ENCODE measurements at regions not wholly inside any gene's neighbourhood (a gene's known extent, or its start where the extent isn't known, plus 50 kb on each side); places are given as distances from the start of the nearest gene placed in this dataset.

DNA sequence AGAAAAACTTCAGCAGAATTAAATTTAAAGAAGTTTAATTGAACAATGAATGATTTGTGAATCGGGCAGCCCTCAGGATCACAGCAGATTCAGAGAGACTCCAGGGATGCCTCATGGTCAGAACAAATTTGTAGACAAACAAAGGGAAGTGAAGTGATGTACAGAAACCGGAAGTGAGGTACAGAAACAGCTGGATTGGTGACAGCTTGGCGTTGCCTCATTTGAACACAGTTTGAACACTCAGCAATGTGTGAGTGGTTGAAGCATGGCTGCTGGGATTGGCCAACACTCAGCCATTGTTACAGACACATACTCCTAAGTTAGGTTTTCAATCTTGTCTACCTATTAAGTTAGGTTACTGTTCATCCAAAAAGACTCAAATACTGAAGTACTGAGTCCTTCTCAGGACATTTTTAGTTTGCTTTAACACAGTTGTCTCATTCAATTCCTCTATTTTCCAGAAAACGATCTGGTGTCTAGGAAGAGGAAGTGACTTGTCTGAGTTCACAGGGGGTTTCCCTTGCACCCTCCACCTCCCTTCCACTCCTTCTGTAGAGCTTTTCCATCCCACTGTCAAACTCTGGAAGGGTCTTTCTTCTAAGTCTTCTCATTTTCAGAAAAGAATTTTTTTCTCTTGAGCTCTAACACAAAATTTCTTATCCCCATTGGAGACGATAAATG is 137.9 kb downstream of the SLC4A3 start:
- WGBS, 2 donors, result 54 to 59% methylated on average over 5 of the region's 5 CpGs
- ATAC-seq (no peak), DNase-seq (no peak)
- TF ChIP-seq, protein P1, sequence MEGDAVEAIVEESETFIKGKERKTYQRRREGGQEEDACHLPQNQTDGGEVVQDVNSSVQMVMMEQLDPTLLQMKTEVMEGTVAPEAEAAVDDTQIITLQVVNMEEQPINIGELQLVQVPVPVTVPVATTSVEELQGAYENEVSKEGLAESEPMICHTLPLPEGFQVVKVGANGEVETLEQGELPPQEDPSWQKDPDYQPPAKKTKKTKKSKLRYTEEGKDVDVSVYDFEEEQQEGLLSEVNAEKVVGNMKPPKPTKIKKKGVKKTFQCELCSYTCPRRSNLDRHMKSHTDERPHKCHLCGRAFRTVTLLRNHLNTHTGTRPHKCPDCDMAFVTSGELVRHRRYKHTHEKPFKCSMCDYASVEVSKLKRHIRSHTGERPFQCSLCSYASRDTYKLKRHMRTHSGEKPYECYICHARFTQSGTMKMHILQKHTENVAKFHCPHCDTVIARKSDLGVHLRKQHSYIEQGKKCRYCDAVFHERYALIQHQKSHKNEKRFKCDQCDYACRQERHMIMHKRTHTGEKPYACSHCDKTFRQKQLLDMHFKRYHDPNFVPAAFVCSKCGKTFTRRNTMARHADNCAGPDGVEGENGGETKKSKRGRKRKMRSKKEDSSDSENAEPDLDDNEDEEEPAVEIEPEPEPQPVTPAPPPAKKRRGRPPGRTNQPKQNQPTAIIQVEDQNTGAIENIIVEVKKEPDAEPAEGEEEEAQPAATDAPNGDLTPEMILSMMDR (IDR thresholded peaks at IDR 0.05), result no peak
- TF ChIP-seq POLR2A (IDR thresholded peaks at IDR 0.05), result no peak
- no peaks in the 10 kb centered on the region for H3K4me1 ChIP-seq
- no peak overlapping the region for H3K4me3 ChIP-seq
- peaks cover 0 to 4% of the 10 kb centered on the region in 2 donors for H3K27me3 ChIP-seq
- no peaks in the 10 kb centered on the region for H3K9me3 ChIP-seq
- intact Hi-C loops (cut with DNase I), result no loop called here
- no peaks in the 10 kb centered on the region for H3K36me3 ChIP-seq (replicated peaks in 1 of 2; ENCODE audit: insufficient read depth in 1 of 2, low read depth in 2 of 2)
- H3K27ac ChIP-seq, result no peak overlapping the region

GRCh38 chr2:219766658-219767057 is 139.2 kb downstream of the SLC4A3 start:
- intact Hi-C loops (cut with DNase I), result no loop called here
- Histone ChIP-seq H3K4me3 (no peak overlapping the region), H3K36me3 (replicated peaks in 1 of 2; ENCODE audit: insufficient read depth in 1 of 2, low read depth in 2 of 2) (no peaks in the 10 kb centered on the region), H3K4me1 (peaks cover 4% of the 10 kb centered on the region), H3K27me3 (peaks cover 0 to 4% of the 10 kb centered on the region in 2 donors), H3K27ac (no peak overlapping the region), H3K9me3 (no peaks in the 10 kb centered on the region)
- ATAC-seq (no peak), DNase-seq (no peak)
- 86 to 90% methylated on average over 5 of the region's 5 CpGs for WGBS, 2 donors
- TF ChIP-seq POLR2A (IDR thresholded peaks at IDR 0.05), result no peak
- TF ChIP-seq, protein P1 (IDR thresholded peaks at IDR 0.05), result no peak

GRCh38 chr2:219769090-219769910 is 141.9 kb downstream of the SLC4A3 start:
- ATAC-seq (no peak), DNase-seq (peak in 2 of 4 donors; percentile 13 to 19)
- no peaks in the 10 kb centered on the region for H3K9me3 ChIP-seq
- intact Hi-C loops (cut with DNase I), result no loop called here
- peaks cover 12% of the 10 kb centered on the region for H3K4me1 ChIP-seq
- 51 to 52% methylated on average over 16 of the region's 16 CpGs for whole genome bisulfite sequencing, 2 donors
- no peaks in the 10 kb centered on the region for H3K36me3 ChIP-seq (replicated peaks in 1 of 2; ENCODE audit: insufficient read depth in 1 of 2, low read depth in 2 of 2)
- H3K27me3 ChIP-seq, result peaks cover 0 to 4% of the 10 kb centered on the region in 2 donors
- H3K27ac ChIP-seq, result no peak overlapping the region
- H3K4me3 ChIP-seq, result no peak overlapping the region
- TF ChIP-seq, protein P1 (IDR thresholded peaks at IDR 0.05), result no peak

DNA sequence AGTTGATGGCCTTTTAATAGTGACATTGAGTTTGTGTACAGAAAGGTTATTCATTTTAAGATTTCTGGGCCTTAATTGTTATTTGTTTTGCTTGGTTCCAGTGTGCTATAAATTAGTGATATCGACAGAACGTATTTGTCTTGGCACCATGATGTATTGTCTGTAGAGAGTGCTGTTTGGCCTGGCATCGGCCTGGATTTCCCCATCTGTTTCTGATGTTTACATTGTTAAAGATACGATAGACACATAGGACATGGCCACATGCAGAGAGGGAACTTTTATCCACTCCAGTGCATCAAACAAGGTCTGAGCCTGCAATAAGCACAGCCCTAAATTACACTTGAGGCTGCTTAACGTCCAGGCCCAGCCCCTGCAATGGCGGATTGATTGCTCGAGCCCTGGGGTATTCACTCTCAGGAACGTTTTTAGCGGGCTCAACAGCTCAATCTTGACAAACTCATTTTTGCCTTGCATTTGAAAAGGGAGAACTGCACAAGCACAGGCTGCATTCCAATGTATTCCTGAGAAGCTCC is 144.7 kb downstream of the SLC4A3 start:
- ATAC-seq, result peak; percentile 24
- Histone ChIP-seq H3K4me3 (no peak overlapping the region), H3K27me3 (peaks cover 0 to 4% of the 10 kb centered on the region in 2 donors), H3K4me1 (peaks cover 12% of the 10 kb centered on the region), H3K27ac (no peak overlapping the region), H3K36me3 (replicated peaks in 1 of 2; ENCODE audit: insufficient read depth in 1 of 2, low read depth in 2 of 2) (no peaks in the 10 kb centered on the region), H3K9me3 (no peaks in the 10 kb centered on the region)
- DNase-seq, result peak in 2 of 4 donors; percentile 22
- TF ChIP-seq POLR2A (IDR thresholded peaks at IDR 0.05), result no peak
- TF ChIP-seq, protein P1 (IDR thresholded peaks at IDR 0.05), result no peak
- intact Hi-C loops (cut with DNase I), result no loop called here
- 24 to 27% methylated on average over 9 of the region's 9 CpGs for WGBS, 2 donors

All from body of pancreas (tissue), 4 donors.